ENCODE measurements at regions not wholly inside any gene's neighbourhood (a gene's known extent, or its start where the extent isn't known, plus 50 kb on each side); places are given as distances from the start of the nearest gene placed in this dataset.
A peak's percentile ranks its signal among the peaks of the same experiment; 100 is the strongest.

GRCh38 chr17:69958063-69958462 is 117.0 kb upstream of the KCNJ16 start:
- DNase-seq = no peak

DNA sequence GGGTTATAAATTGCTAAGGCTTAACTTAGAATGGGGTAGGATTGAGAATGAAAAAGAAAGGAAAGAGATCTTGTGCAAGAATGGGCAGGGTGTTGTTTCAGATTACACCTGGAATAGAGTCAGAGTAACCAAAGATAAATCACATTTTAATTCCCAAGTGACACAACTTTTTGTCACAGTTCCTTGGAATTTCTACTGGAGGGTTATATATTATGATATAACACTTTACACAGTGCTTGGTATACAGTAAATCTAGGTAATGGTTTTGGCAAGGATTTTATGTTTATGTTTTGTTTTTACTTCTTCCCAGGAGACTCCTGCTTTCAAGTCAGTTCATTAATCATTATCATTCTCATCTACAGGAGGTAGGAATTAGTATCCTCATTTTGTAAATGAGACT is 115.7 kb upstream of the KCNJ16 start:
- DNase-seq = no peak

GRCh38 chr17:69960755-69961154 is 114.3 kb upstream of the KCNJ16 start:
- DNase-seq = no peak

- DNase-seq = peak; percentile 3
Measured at GRCh38 chr17:69961501-69962145, 113.4 kb upstream of the KCNJ16 start.

DNA sequence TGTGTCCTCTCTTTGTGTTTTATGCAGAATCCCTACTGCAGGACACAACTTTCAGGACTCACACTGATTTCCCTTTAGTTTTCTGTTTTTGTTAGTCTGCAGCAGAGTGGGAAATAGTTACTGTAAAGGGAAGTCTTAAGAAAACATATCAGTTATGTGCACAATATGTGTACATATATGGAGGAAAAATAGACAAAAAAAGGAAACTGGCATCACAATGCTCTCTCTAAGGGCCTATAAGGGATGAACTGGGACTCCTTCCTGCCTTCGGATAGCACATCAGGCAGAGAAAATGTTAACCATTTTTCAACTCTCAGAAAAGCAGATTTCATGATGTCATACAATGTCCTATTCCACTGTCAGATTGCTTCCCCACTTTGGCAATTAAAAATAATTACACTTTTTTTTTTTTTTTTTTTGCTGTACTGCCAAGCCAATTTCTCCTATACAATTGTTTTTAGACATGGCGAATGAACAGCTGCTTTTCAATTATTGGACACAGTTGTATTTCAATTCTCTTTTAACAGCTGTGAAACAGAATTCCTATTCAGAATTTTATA is 112.5 kb upstream of the KCNJ16 start:
- DNase-seq = no peak

DNA sequence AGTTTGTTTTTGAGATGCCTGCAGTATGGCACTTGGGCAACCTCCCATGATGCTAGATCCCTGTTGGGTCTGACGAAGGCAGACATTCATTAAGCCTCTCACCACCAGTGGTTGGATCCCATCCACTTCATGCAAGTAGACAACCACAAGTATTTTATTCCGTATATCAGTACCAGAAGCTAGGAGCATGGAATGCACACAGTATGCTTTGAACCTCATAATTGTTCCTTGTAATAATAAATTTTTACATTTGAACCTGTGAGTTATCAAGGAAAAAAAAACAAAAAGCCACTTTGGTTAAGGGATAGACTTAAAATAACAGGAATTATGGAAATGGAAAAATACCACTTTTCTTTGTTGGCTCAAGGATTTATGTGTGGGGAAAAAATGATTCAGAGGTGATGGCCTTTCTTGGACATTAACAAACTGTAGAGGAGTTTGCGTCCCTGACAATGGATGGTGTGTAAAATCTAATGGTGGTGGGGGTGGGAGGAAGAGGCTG is 107.1 kb upstream of the KCNJ16 start:
- DNase-seq = no peak

GRCh38 chr17:69969897-69970296 is 105.1 kb upstream of the KCNJ16 start:
- DNase-seq = no peak

DNA sequence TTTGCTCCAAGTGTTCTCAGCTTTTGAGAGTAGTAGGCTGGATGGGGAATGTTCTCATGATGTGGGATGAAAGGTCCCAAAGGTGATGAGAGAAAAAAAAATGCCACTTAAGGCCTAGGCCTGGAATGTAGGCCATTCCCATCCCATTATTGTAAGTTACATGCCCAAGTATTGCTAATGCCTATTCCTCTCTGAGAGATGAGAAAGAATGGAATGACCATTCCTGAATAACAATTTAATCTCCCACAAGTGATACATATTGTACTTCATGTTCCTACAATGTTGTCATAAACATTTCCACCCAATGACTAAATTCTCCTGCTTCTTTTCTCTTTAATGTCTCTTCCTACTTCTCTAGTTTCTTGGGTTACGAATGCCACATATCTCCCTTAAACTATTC is 102.8 kb upstream of the KCNJ16 start:
- no peak for DNase-seq

- DNase-seq = no peak
Measured at GRCh38 chr17:69975808-69976207, 99.2 kb upstream of the KCNJ16 start.

DNA sequence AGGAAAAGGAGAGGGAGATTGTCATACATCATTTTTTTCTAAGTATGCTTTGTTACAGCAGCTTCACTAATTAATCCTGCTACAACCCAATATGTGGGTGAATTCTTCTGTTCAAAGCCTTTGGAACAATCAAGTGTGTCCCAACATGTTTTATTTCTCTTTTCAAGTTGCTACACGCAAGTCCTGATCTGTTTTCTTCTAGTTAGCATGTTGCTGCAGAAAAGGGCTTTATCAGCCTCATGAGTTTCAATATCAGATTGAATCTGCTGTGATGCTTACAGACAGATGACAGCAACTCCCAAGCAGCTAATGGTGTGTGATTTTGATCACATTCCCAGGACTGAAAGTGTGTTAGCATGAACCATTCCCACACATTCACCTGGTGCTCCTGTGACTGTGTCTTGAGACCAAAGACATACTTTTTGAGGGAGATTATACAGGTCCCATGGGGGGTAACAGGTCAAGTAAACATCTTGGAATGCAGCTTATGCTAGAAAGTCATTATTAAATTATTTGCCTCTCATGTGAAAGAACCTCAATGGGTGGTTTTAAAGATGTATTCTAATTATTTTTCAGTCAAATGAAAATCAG is 96.9 kb upstream of the KCNJ16 start:
- DNase-seq = no peak

- no peak for DNase-seq
Measured at GRCh38 chr17:69981441-69981840, 93.6 kb upstream of the KCNJ16 start.

- DNase-seq = no peak
Measured at GRCh38 chr17:69995476-69995875, 79.5 kb upstream of the KCNJ16 start.

DNA sequence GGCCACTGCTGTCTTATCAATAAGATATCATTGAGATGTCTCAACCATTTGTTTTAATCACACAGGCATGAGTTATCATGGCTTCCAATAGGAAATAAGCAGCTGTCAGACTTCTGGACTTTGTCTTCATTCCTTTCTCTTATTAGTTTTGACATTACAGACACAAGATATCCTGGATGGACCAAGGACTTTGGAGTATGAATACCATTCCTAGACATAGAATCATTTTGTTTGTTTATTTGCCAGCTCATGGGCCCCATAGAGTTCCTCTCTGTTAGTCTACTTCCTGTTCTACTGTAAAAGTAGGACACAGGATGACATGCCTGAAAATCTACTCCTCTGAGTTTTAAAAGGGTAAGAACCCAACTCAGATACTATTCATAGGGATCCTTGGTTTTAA is 77.7 kb upstream of the KCNJ16 start:
- no peak for DNase-seq

DNA sequence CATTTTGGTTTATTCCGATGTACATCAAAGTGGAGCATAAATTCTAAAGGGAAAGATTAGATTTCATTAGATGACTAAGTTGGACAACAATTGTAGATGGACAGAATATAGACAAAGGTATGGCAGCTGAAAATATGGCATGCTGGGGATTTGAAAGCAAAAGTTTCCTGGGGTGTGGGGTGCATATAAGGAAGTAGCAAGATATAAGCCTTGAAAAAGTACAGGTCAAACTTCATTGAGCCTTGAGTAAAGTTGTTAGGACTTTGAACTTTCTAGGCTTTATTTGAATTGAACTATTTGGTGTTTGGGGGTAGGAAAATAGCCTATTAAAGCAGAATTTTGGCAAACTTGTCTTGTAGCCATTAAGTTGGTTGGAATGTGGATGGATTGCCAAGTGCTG is 75.8 kb upstream of the KCNJ16 start:
- no peak for DNase-seq

DNA sequence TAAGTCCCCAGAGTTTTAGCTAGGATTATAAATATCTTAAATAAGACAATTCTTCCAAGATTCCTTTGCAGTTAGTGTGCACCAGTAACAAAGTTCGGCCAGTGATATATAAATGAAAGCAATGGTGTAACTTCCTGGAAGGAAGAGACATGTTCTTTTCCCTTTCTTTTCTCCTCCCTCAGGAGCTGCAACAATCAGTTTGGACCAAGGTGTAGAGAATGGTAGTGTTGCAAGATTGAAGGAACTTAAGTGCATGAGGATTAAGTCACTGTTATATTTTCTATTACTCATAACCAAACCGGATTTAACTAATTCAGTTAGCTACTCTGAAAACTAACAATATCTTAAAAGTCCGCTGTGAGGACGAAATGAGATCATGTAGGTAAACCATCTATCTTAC is 68.9 kb upstream of the KCNJ16 start:
- DNase-seq = no peak

DNA sequence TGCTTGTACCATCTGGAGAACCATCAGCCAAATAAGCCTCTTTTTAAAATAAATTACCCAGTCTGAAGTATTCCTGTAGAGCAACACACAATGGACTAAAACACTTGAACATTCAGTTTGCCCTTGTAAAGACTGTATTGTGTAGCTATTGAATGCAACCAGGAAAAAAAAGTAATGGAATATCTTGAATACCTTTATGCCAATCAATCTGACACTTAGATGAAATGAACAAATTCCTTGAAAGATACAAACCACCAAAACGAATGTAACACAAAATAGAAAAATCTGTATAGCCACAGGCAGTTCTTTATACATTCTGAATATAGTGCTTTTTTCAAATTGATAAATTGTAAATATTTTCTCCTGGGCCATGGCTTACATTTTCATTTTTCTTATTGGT is 63.3 kb upstream of the KCNJ16 start:
- DNase-seq = no peak

- no peak for DNase-seq
Measured at GRCh38 chr17:70013911-70014310, 61.1 kb upstream of the KCNJ16 start.

GRCh38 chr17:70017112-70017511 is 57.9 kb upstream of the KCNJ16 start:
- no peak for DNase-seq

GRCh38 chr17:70017941-70018340 is 57.1 kb upstream of the KCNJ16 start:
- DNase-seq = no peak

GRCh38 chr17:70021726-70022125 is 53.3 kb upstream of the KCNJ16 start:
- DNase-seq = no peak

DNA sequence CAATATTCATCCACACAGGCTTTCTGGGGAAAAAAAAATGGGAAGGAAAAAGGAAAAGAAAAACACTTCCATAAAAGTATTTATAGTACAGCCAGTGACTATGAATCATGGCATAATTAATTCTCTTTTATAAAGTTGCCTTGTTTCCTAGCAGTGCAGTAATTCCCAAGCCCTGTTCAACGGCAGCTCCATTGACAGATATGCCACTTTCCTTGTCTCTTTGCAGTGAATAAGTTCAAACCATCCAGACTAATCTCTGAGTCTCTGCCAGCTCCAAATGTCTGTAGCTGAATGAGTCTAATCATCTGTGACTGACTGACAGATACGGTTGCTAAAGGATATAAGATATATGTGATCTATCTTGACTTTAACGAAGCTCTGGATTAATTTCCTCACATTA is 52.9 kb upstream of the KCNJ16 start:
- DNase-seq = no peak

- no peak for DNase-seq
Measured at GRCh38 chr17:70024253-70024652, 50.8 kb upstream of the KCNJ16 start.
